WERI-Rb-1 (cell line): ENCODE measurements at regions not wholly inside any gene's neighbourhood (a gene's known extent, or its start where the extent isn't known, plus 50 kb on each side); places are given as distances from the start of the nearest gene placed in this dataset.

ENCODE experiments used
- DNase-seq: peaks from one replicate; pipeline ENCODE4 v3.0.0-alpha.2; 2020
- H3K27ac ChIP-seq: fragments of 250-450 bp; sonication (Bioruptor Pico); 2 replicates; pipeline ENCODE4 v1.5.1; 2020; ENCODE audit warnings: mild to moderate bottlenecking, moderate library complexity
- H3K27me3 ChIP-seq: fragments of 250-450 bp; sonication (Bioruptor Pico); 2 replicates; pipeline ENCODE4 v1.5.1; 2021; ENCODE audit warnings: mild to moderate bottlenecking, low read depth, moderate library complexity; ENCODE audit not compliant: insufficient read depth, severe bottlenecking
- H3K36me3 ChIP-seq: fragments of 250-450 bp; sonication (Bioruptor Pico); 2 replicates; pipeline ENCODE4 v1.5.1; 2020; ENCODE audit warnings: mild to moderate bottlenecking, moderate library complexity
- H3K4me3 ChIP-seq: 2 replicates; pipeline ENCODE4 v1.5.1; 2011; ENCODE audit warnings: low read depth, mild to moderate bottlenecking, control low read depth, low read length
- H3K9me3 ChIP-seq: fragments of 250-450 bp; sonication (Bioruptor Pico); 2 replicates; pipeline ENCODE4 v1.5.1; 2021; ENCODE audit warnings: mild to moderate bottlenecking, moderate library complexity; ENCODE audit not compliant: severe bottlenecking
- CTCF ChIP-seq: IDR thresholded peaks from 2 replicates; pipeline ENCODE4 v1.5.1; 2011; ENCODE audit warnings: low read depth, mild to moderate bottlenecking, control low read depth, inconsistent platforms, low read length

GRCh38 chr4:187176261-187176910 lies 452.7 kb upstream of the FAT1 start:
- H3K36me3 ChIP-seq: no peaks in the 10 kb centered on the region
- H3K9me3 ChIP-seq: no peaks in the 10 kb centered on the region
- no peak for DNase-seq
- H3K27ac ChIP-seq: no peak overlapping the region
- no peak for TF ChIP-seq CTCF
- no peak overlapping the region for H3K4me3 ChIP-seq
- H3K27me3 ChIP-seq: peaks cover 96% of the 10 kb centered on the region

DNA sequence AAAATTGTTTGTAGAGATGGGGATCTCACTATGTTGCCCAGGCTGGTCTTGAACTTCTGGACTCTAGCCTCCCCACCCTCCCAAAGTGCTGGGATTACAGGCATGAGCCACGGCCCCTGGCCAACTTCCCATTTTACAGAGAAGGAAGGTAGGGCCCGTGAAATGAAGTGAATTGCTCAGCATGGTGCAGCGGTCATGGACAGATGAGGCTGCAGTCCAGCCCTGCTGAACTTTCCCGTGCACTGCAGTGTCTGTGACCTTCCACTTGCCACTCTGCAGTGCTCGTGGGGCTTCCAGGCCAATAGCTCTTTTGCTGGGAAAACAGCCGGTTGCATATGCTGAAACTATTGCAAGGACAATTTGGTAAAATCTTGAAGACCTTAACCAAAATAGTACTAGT lies 454.4 kb upstream of the FAT1 start:
- no peak for TF ChIP-seq CTCF
- Histone ChIP-seq H3K36me3 (no peaks in the 10 kb centered on the region), H3K9me3 (no peaks in the 10 kb centered on the region), H3K27ac (no peak overlapping the region), H3K27me3 (peaks cover 93% of the 10 kb centered on the region), H3K4me3 (no peak overlapping the region)
- no peak for DNase-seq

DNA sequence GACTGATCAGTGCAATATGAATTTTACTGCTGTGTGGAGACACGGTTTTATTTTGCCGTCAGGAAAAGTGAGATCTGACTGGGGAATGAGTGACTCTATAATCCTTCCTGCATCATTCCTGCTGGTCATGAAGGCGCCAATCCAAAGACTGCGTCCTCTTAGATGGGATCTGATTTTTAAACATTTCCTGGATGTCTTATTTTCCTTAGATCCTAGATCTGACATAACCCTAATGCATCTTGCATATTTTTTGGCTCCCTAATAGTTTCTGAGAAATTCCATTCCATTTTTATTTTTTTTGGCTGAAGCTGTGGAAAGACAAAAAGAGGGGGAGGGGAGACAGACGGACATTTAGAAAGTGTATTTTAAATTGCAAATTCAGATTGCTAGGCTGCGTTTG lies 454.9 kb upstream of the FAT1 start:
- Histone ChIP-seq H3K36me3 (no peaks in the 10 kb centered on the region), H3K27me3 (peaks cover 93% of the 10 kb centered on the region)
- DNase-seq: no peak

DNA sequence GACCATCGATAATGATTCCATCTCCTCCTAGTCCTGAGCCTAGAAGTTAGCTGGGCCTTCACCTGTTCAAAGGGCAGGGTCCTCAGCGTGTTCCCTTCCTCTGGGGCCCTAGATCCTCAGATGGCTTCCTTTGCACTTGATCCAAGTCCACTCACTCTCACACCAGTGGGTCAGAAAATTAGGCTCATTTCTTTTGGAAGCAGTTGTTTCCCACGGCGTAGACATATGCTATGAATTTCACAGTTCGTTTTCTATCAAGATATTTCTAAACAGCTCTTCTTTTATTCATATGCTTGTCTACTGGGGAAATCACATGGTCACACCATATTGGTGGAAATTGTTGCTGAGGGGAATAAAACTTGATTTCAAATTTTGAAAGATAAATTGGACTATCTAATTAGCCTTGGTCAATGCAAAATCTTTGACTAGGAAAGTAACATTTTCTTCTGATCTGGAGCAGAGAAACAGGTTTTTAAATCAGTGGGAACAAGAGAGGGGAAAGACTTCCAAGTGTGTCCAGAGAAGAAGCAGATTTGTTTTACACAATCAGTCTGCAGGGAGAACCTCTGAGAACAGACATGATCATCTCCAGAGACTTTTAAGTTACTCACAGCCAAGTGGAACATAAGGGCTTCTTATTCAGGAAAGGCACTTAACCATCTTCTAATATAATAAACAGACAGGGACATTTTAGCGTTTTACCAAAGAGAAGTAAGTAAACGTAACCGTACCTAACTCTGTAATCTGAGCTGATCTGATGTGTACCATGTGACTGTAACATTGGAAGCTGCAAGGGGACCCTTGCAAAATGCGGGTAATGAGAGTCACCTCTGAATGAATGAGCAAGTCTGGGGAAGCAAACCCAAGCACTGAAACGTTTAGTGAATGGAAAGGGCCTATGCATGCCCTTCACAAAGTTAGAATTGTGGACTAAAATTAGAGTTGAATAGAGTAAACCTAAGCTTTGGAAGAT lies 455.7 kb upstream of the FAT1 start:
- no peak overlapping the region for H3K4me3 ChIP-seq
- no peak for DNase-seq

More for the DNA sequence above, 454.9 kb upstream of the FAT1 start:
- H3K27ac ChIP-seq: no peak overlapping the region
- no peak overlapping the region for H3K4me3 ChIP-seq
- no peak for TF ChIP-seq CTCF
- H3K9me3 ChIP-seq: no peaks in the 10 kb centered on the region

GRCh38 chr4:187181054-187181453 lies 457.4 kb upstream of the FAT1 start:
- no peak for DNase-seq
- Histone ChIP-seq H3K27me3 (peaks cover 95% of the 10 kb centered on the region), H3K27ac (no peak overlapping the region), H3K4me3 (no peak overlapping the region), H3K36me3 (no peaks in the 10 kb centered on the region), H3K9me3 (no peaks in the 10 kb centered on the region)
- no peak for TF ChIP-seq CTCF

More for the DNA sequence above, 455.7 kb upstream of the FAT1 start:
- Histone ChIP-seq H3K27me3 (peaks cover 93% of the 10 kb centered on the region), H3K27ac (no peak overlapping the region), H3K36me3 (no peaks in the 10 kb centered on the region), H3K9me3 (no peaks in the 10 kb centered on the region)
- no peak for TF ChIP-seq CTCF
